Endodermal cell (in vitro differentiated cells): ENCODE measurements at regions not wholly inside any gene's neighbourhood (a gene's known extent, or its start where the extent isn't known, plus 50 kb on each side); places are given as distances from the start of the nearest gene placed in this dataset.
A peak's percentile ranks its signal among the peaks of the same experiment; 100 is the strongest.

Experiments
- DNase-seq: peaks from one replicate; pipeline ENCODE4 v3.0.0-alpha.2; 2017
- H3K27ac ChIP-seq: 2 replicates; pipeline ENCODE4 v1.5.1; 2013; ENCODE audit warnings: mild to moderate bottlenecking, low read depth, low read length, moderate library complexity
- H3K27me3 ChIP-seq: 2 replicates; pipeline ENCODE4 v1.6.1; 2013; ENCODE audit warnings: mild to moderate bottlenecking, low read length, moderate library complexity; ENCODE audit not compliant: insufficient read depth, control insufficient read depth, poor library complexity, severe bottlenecking
- H3K36me3 ChIP-seq: 2 replicates; pipeline ENCODE4 v1.7.0; 2013; ENCODE audit warnings: mild to moderate bottlenecking, low read length, moderate library complexity; ENCODE audit not compliant: control insufficient read depth, insufficient read depth
- H3K4me1 ChIP-seq: one replicate; pipeline ENCODE4 v1.7.0; 2013; ENCODE audit warnings: low read length; ENCODE audit not compliant: control insufficient read depth, insufficient read depth
- H3K4me3 ChIP-seq: 2 replicates; pipeline ENCODE4 v1.5.1; 2013; ENCODE audit warnings: mild to moderate bottlenecking, low read length, moderate library complexity
- H3K9ac ChIP-seq: 2 replicates; pipeline ENCODE4 v1.6.1; 2013; ENCODE audit warnings: mild to moderate bottlenecking, low read length, moderate library complexity; ENCODE audit not compliant: poor library complexity, severe bottlenecking; ENCODE audit errors: extremely low read depth
- H3K9me3 ChIP-seq: 2 replicates; pipeline ENCODE4 v1.6.1; 2013; ENCODE audit warnings: mild to moderate bottlenecking, low read length, moderate library complexity; ENCODE audit not compliant: control insufficient read depth
- H3K27ac Mint-ChIP-seq: 2 replicates; pipeline ENCODE4 v1.8.0; 2020; ENCODE audit warnings: mixed read lengths
- H3K27me3 Mint-ChIP-seq: 2 replicates; pipeline ENCODE4 v1.8.0; 2021; ENCODE audit warnings: mild to moderate bottlenecking, mixed read lengths; ENCODE audit not compliant: insufficient read depth
- H3K36me3 Mint-ChIP-seq: 2 replicates; pipeline ENCODE4 v1.8.0; 2020; ENCODE audit warnings: low read depth, mixed read lengths
- H3K4me1 Mint-ChIP-seq: 2 replicates; pipeline ENCODE4 v1.8.0; 2020; ENCODE audit warnings: mixed read lengths
- H3K4me3 Mint-ChIP-seq: 2 replicates; pipeline ENCODE4 v1.8.0; 2020; ENCODE audit warnings: mild to moderate bottlenecking, moderate library complexity, mixed read lengths
- H3K9me3 Mint-ChIP-seq: 2 replicates; pipeline ENCODE4 v1.8.0; 2020; ENCODE audit warnings: mild to moderate bottlenecking, mixed read lengths
- CTCF ChIP-seq: fragments of 200-600 bp; sonication (generic); conservative IDR thresholded peaks from 2 replicates; pipeline ENCODE4 v1.5.0; 2021; ENCODE audit warnings: antibody characterized with exemption, mild to moderate bottlenecking
- WGBS, 2 experiments: methylation state at CpG; one replicate each; pipeline versions ENCODE4 v1.1.5 to v1.1.7; 2013; ENCODE audit warnings: missing lambda C conversion rate in 2 of 2, mixed read lengths in 1 of 2; ENCODE audit not compliant: insufficient coverage in 1 of 2, insufficient read length in 1 of 2; 5-methylcytosine and 5-hydroxymethylcytosine counted together

GRCh38 chr14:44165936-44166335 is 341.1 kb downstream of the FSCB start:
- H3K36me3 Mint-ChIP-seq = peaks cover 3% of the 10 kb centered on the region
- no peak overlapping the region for H3K27ac Mint-ChIP-seq
- no peaks in the 10 kb centered on the region for H3K27me3 Mint-ChIP-seq

GRCh38 chr14:44165286-44165685 is 341.8 kb downstream of the FSCB start:
- Mint-ChIP-seq H3K27me3 (no peaks in the 10 kb centered on the region), H3K4me3 (no peak overlapping the region), H3K4me1 (peaks cover 7% of the 10 kb centered on the region), H3K36me3 (peaks cover 3% of the 10 kb centered on the region), H3K27ac (peak overlapping the region; percentile 16), H3K9me3 (peaks cover 8% of the 10 kb centered on the region)
- H3K27ac ChIP-seq = no peak overlapping the region
- H3K4me1 ChIP-seq = no peaks in the 10 kb centered on the region
- H3K36me3 ChIP-seq = no peaks in the 10 kb centered on the region
- H3K4me3 ChIP-seq = no peak overlapping the region
- H3K9me3 ChIP-seq = peaks cover 13% of the 10 kb centered on the region
- H3K27me3 ChIP-seq = no peaks in the 10 kb centered on the region
- 67% methylated on average over 1 of the region's 1 CpG; no CpG with 5 or more reads in 1 of the 2 experiments for WGBS, 2 experiments
- no peak for DNase-seq
- no peak overlapping the region for H3K9ac ChIP-seq
- TF ChIP-seq CTCF = no peak

More at GRCh38 chr14:44165936-44166335, 341.1 kb downstream of the FSCB start:
- Histone ChIP-seq H3K4me3 (no peak overlapping the region), H3K27me3 (no peaks in the 10 kb centered on the region), H3K27ac (no peak overlapping the region), H3K9ac (no peak overlapping the region), H3K36me3 (no peaks in the 10 kb centered on the region), H3K9me3 (peaks cover 13% of the 10 kb centered on the region), H3K4me1 (no peaks in the 10 kb centered on the region)
- TF ChIP-seq CTCF = no peak
- H3K9me3 Mint-ChIP-seq = peaks cover 8% of the 10 kb centered on the region
- no peak for DNase-seq
- no peak overlapping the region for H3K4me3 Mint-ChIP-seq
- WGBS, 2 experiments = 93 to 100% methylated on average over 1 to 2 of the region's 3 CpGs
- H3K4me1 Mint-ChIP-seq = peaks cover 7% of the 10 kb centered on the region

- H3K36me3 ChIP-seq = no peaks in the 10 kb centered on the region
These were observed 343.1 kb downstream of the FSCB start for GRCh38 chr14:44163946-44164345.

More at GRCh38 chr14:44163946-44164345, 343.1 kb downstream of the FSCB start:
- 89 to 100% methylated on average over 1 of the region's 2 CpGs for WGBS, 2 experiments
- Mint-ChIP-seq H3K36me3 (peaks cover 3% of the 10 kb centered on the region), H3K9me3 (peaks cover 8% of the 10 kb centered on the region), H3K4me1 (peaks cover 7% of the 10 kb centered on the region), H3K27me3 (no peaks in the 10 kb centered on the region), H3K27ac (no peak overlapping the region), H3K4me3 (no peak overlapping the region)
- no peak for DNase-seq
- H3K9me3 ChIP-seq = peaks cover 13% of the 10 kb centered on the region
- no peaks in the 10 kb centered on the region for H3K27me3 ChIP-seq
- no peak overlapping the region for H3K9ac ChIP-seq
- H3K4me3 ChIP-seq = no peak overlapping the region
- H3K4me1 ChIP-seq = no peaks in the 10 kb centered on the region
- no peak overlapping the region for H3K27ac ChIP-seq
- TF ChIP-seq CTCF = no peak
